ENCODE measurements at regions not wholly inside any gene's neighbourhood (a gene's known extent, or its start where the extent isn't known, plus 50 kb on each side); places are given as distances from the start of the nearest gene placed in this dataset.

DNA sequence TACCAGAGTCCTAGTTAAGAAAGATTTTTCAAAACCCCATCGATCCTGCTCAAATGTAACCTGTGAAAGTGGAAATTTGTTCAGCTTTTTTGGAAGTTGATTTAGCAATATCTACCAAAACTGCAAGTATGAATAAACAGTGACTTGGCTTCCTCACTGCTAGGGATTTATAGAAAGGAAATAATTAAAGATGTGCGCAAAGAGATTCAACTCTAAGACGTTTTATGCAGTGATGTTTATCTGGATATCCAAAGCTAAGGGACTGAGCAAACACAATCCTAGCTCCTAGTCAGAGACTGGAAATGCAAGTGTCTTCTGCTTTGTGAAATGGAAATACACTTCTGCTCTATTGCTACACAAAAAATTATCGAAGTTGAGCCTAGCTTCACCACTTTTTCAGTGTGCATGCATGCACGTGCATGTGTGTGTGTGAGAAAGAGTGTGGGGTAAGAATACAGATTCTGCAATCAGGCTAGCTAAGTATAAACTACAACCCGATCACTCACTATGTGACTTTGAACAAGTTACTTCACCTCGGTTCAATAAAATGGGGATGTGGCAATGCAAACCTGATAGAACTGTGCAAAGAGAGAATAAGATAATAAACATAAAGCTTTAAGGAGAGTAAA, 52.1 kb upstream of the FOXF1 start:
- TF ChIP-seq, protein P1, sequence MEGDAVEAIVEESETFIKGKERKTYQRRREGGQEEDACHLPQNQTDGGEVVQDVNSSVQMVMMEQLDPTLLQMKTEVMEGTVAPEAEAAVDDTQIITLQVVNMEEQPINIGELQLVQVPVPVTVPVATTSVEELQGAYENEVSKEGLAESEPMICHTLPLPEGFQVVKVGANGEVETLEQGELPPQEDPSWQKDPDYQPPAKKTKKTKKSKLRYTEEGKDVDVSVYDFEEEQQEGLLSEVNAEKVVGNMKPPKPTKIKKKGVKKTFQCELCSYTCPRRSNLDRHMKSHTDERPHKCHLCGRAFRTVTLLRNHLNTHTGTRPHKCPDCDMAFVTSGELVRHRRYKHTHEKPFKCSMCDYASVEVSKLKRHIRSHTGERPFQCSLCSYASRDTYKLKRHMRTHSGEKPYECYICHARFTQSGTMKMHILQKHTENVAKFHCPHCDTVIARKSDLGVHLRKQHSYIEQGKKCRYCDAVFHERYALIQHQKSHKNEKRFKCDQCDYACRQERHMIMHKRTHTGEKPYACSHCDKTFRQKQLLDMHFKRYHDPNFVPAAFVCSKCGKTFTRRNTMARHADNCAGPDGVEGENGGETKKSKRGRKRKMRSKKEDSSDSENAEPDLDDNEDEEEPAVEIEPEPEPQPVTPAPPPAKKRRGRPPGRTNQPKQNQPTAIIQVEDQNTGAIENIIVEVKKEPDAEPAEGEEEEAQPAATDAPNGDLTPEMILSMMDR (IDR thresholded peaks at IDR 0.05; ENCODE audit: low read depth, low read length): no peak
- TF ChIP-seq, protein P2, sequence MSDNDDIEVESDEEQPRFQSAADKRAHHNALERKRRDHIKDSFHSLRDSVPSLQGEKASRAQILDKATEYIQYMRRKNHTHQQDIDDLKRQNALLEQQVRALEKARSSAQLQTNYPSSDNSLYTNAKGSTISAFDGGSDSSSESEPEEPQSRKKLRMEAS (IDR thresholded peaks at IDR 0.05; ENCODE audit: low read depth, low read length): no peak
- TF ChIP-seq MYC (IDR thresholded peaks at IDR 0.05; ENCODE audit: low read depth, low read length) (no peak), POLR2A (IDR thresholded peaks at IDR 0.05; ENCODE audit: extremely low read depth, insufficient read length) (no peak)
